ENCODE measurements at regions not wholly inside any gene's neighbourhood (a gene's known extent, or its start where the extent isn't known, plus 50 kb on each side); places are given as distances from the start of the nearest gene placed in this dataset.

GRCh38 chr7:106792233-106792926, 72.7 kb upstream of the PIK3CG start:
- Histone ChIP-seq H3K4me3 (no peak overlapping the region), H3K4me1 (no peaks in the 10 kb centered on the region), H3K27me3 (no peaks in the 10 kb centered on the region), H3K36me3 (no peaks in the 10 kb centered on the region), H3K9me3 (no peaks in the 10 kb centered on the region), H3K27ac (no peak overlapping the region)
- intact Hi-C loops (cut with DNase I) = no loop called here
- TF ChIP-seq CTCF (IDR thresholded peaks at IDR 0.05) = no peak
- ATAC-seq (no peak), DNase-seq (no peak)

- Histone ChIP-seq H3K4me1 (no peaks in the 10 kb centered on the region), H3K9me3 (no peaks in the 10 kb centered on the region), H3K36me3 (no peaks in the 10 kb centered on the region), H3K27me3 (no peaks in the 10 kb centered on the region), H3K4me3 (no peak overlapping the region), H3K27ac (no peak overlapping the region)
- peak; percentile 67 for ATAC-seq
- TF ChIP-seq CTCF (IDR thresholded peaks at IDR 0.05) = peak; percentile 65
- DNase-seq = no peak
- intact Hi-C loops (cut with DNase I) = no loop called here
Measured at GRCh38 chr7:106793015-106793975, 71.8 kb upstream of the PIK3CG start.

- no peak overlapping the region for H3K4me3 ChIP-seq
- no peak for DNase-seq
- intact Hi-C loops (cut with DNase I) = no loop called here
- TF ChIP-seq CTCF (IDR thresholded peaks at IDR 0.05) = no peak
- H3K36me3 ChIP-seq = no peaks in the 10 kb centered on the region
- H3K27me3 ChIP-seq = no peaks in the 10 kb centered on the region
- no peaks in the 10 kb centered on the region for H3K4me1 ChIP-seq
- ATAC-seq = peak; percentile 34
- no peak overlapping the region for H3K27ac ChIP-seq
- no peaks in the 10 kb centered on the region for H3K9me3 ChIP-seq
Measured at GRCh38 chr7:106794276-106795083, 70.6 kb upstream of the PIK3CG start.

GRCh38 chr7:106795084-106795876, 69.8 kb upstream of the PIK3CG start:
- Histone ChIP-seq H3K4me1 (no peaks in the 10 kb centered on the region), H3K36me3 (no peaks in the 10 kb centered on the region), H3K9me3 (no peaks in the 10 kb centered on the region), H3K27me3 (no peaks in the 10 kb centered on the region), H3K4me3 (no peak overlapping the region), H3K27ac (no peak overlapping the region)
- DNase-seq (no peak), ATAC-seq (no peak)
- no peak for TF ChIP-seq CTCF (IDR thresholded peaks at IDR 0.05)
- intact Hi-C loops (cut with DNase I) = no loop called here

GRCh38 chr7:106795877-106796231, 69.2 kb upstream of the PIK3CG start:
- H3K9me3 ChIP-seq = no peaks in the 10 kb centered on the region
- no peaks in the 10 kb centered on the region for H3K4me1 ChIP-seq
- no peaks in the 10 kb centered on the region for H3K27me3 ChIP-seq
- no peak overlapping the region for H3K4me3 ChIP-seq
- no peak for DNase-seq
- no peaks in the 10 kb centered on the region for H3K36me3 ChIP-seq
- no peak for ATAC-seq
- intact Hi-C loops (cut with DNase I) = no loop called here
- no peak overlapping the region for H3K27ac ChIP-seq
- TF ChIP-seq CTCF (IDR thresholded peaks at IDR 0.05) = no peak
